Mucosa of stomach (tissue), 1 donor: ENCODE measurements at regions not wholly inside any gene's neighbourhood (a gene's known extent, or its start where the extent isn't known, plus 50 kb on each side); places are given as distances from the start of the nearest gene placed in this dataset.
"Not testable (repeated sequence)": the region's sequence is repeated elsewhere in the genome, so short reads cannot be mapped to it uniquely, and the experiment has no call there.

Source experiments
- H3K27me3 ChIP-seq: one replicate; pipeline ENCODE4 v1.7.0; 2013; ENCODE audit warnings: mild to moderate bottlenecking, low read length; ENCODE audit not compliant: control insufficient read depth, insufficient read depth
- H3K36me3 ChIP-seq: one replicate; pipeline ENCODE4 v1.7.0; 2013; ENCODE audit warnings: low read length; ENCODE audit not compliant: control insufficient read depth, insufficient read depth
- H3K4me1 ChIP-seq: one replicate; pipeline ENCODE4 v1.7.0; 2013; ENCODE audit warnings: mild to moderate bottlenecking, low read length; ENCODE audit not compliant: control insufficient read depth, insufficient read depth
- H3K4me3 ChIP-seq: one replicate; pipeline ENCODE4 v1.7.0; 2013; ENCODE audit warnings: low read length
- H3K9ac ChIP-seq: one replicate; pipeline ENCODE4 v1.7.0; 2013; ENCODE audit warnings: mild to moderate bottlenecking, low read length, moderate library complexity
- H3K9me3 ChIP-seq: one replicate; pipeline ENCODE4 v1.7.0; 2013; ENCODE audit warnings: mild to moderate bottlenecking, low read length, moderate library complexity; ENCODE audit not compliant: control insufficient read depth
- donor health status: Pancreatic carcinoma.

GRCh38 chr14:85023866-85024265 is 506.1 kb upstream of the FLRT2 start:
- not testable (repeated sequence) for H3K4me1 ChIP-seq, H3K36me3 ChIP-seq, H3K4me3 ChIP-seq, H3K9ac ChIP-seq, H3K9me3 ChIP-seq, H3K27me3 ChIP-seq

DNA sequence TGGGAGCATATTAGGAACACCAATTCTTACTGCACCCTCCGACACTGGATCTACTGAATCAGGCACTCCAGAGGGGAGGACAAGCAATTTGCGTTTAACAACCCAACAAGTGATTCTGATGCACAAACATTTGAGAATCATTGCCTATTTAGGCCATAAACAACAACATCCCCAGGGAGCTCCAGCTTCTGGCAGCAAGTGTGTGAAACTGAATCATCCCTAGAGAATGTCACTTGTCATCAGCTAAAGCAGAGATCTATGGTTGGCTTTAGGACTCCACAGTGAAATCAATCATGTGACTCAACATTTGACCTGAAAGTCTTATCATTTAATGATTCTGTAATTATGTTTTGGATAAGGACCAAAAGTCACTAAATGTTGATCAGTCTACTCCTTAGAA is 505.0 kb upstream of the FLRT2 start:
- Histone ChIP-seq H3K36me3 (no peaks in the 10 kb centered on the region), H3K9me3 (no peaks in the 10 kb centered on the region)

DNA sequence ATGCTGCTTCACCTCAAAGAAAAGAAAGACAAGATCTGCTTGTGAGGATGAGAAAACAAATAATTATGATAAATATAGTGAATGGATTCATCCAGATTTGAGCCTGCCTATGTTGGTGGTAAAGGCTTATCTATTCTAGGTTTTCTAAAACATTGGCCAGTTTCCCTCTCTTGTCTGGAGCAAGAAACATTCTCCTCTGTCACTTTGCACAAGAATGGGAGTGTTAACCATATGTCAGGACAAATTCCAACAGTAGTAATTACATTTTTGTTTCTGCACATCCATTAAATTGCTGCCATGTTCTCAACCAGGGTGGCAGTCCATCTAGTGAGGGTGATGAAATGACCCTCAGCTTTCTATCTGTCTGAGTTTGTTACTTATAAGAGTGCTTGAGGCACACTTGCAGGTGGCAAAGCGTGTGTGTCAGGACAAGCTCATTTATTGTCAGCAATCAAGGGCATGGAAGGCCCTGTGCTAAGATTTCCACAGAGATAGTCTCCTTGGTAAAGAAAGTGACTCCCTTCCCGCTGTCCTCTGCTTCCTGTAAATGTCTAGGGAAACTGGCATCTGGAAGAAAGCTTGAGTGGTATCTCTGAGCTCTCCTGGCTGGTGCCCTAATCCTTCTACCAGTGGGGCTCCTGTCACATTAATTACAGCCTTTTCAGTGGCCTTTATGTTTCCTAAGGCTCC is 502.1 kb upstream of the FLRT2 start:
- Histone ChIP-seq H3K9me3 (no peaks in the 10 kb centered on the region), H3K36me3 (no peaks in the 10 kb centered on the region), H3K27me3 (no peaks in the 10 kb centered on the region), H3K4me3 (no peak overlapping the region), H3K4me1 (no peaks in the 10 kb centered on the region), H3K9ac (no peak overlapping the region)

More for the DNA sequence above, 505.0 kb upstream of the FLRT2 start:
- no peak overlapping the region for H3K4me3 ChIP-seq
- H3K27me3 ChIP-seq = no peaks in the 10 kb centered on the region
- no peak overlapping the region for H3K9ac ChIP-seq
- H3K4me1 ChIP-seq = no peaks in the 10 kb centered on the region

DNA sequence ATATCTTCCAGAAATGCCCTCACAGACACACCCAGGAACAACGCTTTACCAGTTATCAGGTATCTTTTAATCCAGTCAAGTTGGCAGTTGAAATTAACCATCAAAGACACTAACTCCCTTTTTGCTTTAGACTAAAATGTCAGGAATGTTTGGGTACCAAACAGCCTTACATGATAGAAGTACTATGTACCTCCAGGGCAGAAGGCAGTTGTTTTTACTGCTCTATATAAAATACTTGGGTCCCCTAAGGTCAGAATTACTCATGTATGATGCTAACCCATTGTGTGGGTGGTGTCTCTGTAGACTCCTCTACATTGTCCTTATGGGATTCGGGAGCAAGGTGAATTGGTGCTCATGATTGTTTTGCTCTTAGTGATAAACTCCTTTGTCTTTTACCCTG is 492.5 kb upstream of the FLRT2 start:
- Histone ChIP-seq H3K9ac (no peak overlapping the region), H3K27me3 (no peaks in the 10 kb centered on the region), H3K4me1 (no peaks in the 10 kb centered on the region), H3K36me3 (no peaks in the 10 kb centered on the region), H3K9me3 (no peaks in the 10 kb centered on the region), H3K4me3 (no peak overlapping the region)

- H3K9me3 ChIP-seq = no peaks in the 10 kb centered on the region
- no peak overlapping the region for H3K4me3 ChIP-seq
- H3K9ac ChIP-seq = no peak overlapping the region
- H3K36me3 ChIP-seq = no peaks in the 10 kb centered on the region
- no peaks in the 10 kb centered on the region for H3K27me3 ChIP-seq
- no peaks in the 10 kb centered on the region for H3K4me1 ChIP-seq
Observed at GRCh38 chr14:85038526-85039352, 491.2 kb upstream of the FLRT2 start.

GRCh38 chr14:85039353-85039626 is 490.7 kb upstream of the FLRT2 start:
- no peaks in the 10 kb centered on the region for H3K4me1 ChIP-seq
- H3K36me3 ChIP-seq = no peaks in the 10 kb centered on the region
- H3K27me3 ChIP-seq = no peaks in the 10 kb centered on the region
- H3K4me3 ChIP-seq = no peak overlapping the region
- no peaks in the 10 kb centered on the region for H3K9me3 ChIP-seq
- no peak overlapping the region for H3K9ac ChIP-seq

DNA sequence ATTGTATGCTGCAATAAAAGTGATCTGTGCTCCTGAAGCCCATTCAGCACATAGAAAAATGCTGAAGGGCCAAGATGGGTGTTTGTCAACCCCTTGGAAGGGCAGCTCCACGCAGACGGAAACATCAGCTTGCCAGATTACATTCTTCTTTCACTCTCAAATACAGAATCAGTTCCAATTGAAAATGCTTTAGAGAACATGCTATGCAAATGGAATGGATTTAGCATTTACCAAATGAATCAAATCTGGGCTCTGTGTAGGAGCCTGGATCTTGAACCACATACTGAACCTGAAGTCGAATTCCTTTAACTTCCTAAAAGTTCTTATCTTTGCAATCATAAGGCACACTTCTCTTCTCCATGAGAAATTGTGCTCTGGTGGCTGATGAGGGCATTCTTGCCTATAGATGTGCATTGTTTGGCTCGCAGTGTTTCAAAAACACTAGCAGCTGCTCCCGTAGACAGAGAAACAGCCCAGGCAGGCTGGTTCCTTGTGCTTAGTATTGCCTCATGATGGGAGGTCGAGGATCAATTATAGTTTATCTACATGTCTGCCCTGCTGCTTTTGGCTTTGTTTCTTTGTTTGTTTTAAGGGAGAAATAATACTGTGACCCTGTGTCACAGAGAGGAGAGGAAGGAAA is 489.8 kb upstream of the FLRT2 start:
- Histone ChIP-seq H3K36me3 (no peaks in the 10 kb centered on the region), H3K4me3 (no peak overlapping the region), H3K4me1 (no peaks in the 10 kb centered on the region), H3K27me3 (no peaks in the 10 kb centered on the region), H3K9me3 (no peaks in the 10 kb centered on the region), H3K9ac (no peak overlapping the region)

DNA sequence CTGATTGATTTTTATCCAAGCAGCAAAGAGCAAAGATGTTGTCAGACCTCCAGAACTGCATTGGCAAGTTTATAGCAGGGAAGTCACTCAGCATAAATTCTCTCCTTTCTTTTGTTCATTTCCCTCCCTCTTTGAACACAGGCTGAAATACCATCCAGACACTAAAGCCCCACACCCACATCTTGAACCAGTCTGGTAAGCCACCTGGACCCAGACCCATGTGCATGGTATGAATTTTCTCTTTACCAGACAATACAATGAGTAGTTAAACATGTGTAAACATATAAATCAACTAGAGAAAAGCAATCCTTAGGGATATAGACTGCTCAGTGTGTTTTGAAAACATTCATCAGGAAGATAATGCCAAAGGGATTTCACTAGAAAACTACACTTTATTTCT is 488.3 kb upstream of the FLRT2 start:
- Histone ChIP-seq H3K27me3 (no peaks in the 10 kb centered on the region), H3K9ac (no peak overlapping the region), H3K36me3 (no peaks in the 10 kb centered on the region), H3K9me3 (no peaks in the 10 kb centered on the region), H3K4me1 (no peaks in the 10 kb centered on the region), H3K4me3 (no peak overlapping the region)

DNA sequence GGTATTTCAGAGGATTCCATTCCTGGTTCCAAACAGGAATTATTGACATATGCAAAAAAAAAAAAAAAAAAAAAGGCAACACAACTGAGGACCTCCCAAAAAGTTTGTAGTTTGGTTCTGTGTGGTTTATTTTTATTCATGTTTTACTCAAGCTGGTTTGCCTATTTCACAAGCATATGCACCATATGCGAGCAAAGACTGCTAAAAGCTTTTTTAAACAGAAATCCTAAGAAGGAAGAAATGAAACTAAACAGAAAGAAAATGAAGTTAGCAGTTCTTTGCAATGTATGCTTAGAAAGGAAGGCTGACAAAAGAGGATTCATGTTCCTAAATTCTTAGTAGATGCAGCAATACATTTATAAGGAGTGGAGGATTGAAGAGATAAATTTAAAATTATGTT is 487.6 kb upstream of the FLRT2 start:
- Histone ChIP-seq H3K9ac (no peak overlapping the region), H3K4me3 (no peak overlapping the region), H3K9me3 (no peaks in the 10 kb centered on the region), H3K4me1 (no peaks in the 10 kb centered on the region), H3K36me3 (no peaks in the 10 kb centered on the region), H3K27me3 (no peaks in the 10 kb centered on the region)

GRCh38 chr14:85050180-85050579 is 479.8 kb upstream of the FLRT2 start:
- no peaks in the 10 kb centered on the region for H3K27me3 ChIP-seq
- H3K9ac ChIP-seq = no peak overlapping the region
- H3K9me3 ChIP-seq = no peaks in the 10 kb centered on the region
- no peak overlapping the region for H3K4me3 ChIP-seq
- H3K36me3 ChIP-seq = no peaks in the 10 kb centered on the region
- no peaks in the 10 kb centered on the region for H3K4me1 ChIP-seq

DNA sequence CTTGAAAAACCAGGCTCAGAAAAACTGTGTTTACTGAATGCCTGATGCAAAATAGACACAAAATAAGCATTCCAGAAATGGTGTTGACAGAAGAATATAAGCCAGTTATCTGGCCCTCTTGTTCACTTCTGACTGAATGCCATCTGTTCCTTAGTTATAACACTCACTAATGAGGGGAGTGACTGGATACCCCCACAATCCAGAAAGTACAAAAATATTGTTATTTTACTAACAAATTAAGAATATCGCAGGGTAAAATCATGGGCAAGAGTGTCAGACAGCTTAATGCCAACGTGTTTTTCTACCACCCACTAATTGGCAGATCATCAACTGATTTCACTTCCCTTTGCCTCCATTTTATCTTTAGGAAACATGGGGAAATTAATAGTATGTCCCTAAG is 477.3 kb upstream of the FLRT2 start:
- Histone ChIP-seq H3K4me3 (no peak overlapping the region), H3K9ac (no peak overlapping the region), H3K9me3 (no peaks in the 10 kb centered on the region)

GRCh38 chr14:85054178-85054577 is 475.8 kb upstream of the FLRT2 start:
- Histone ChIP-seq H3K36me3 (no peaks in the 10 kb centered on the region), H3K9me3 (no peaks in the 10 kb centered on the region), H3K4me3 (no peak overlapping the region), H3K4me1 (no peaks in the 10 kb centered on the region), H3K9ac (no peak overlapping the region), H3K27me3 (no peaks in the 10 kb centered on the region)

More for the DNA sequence above, 477.3 kb upstream of the FLRT2 start:
- H3K27me3 ChIP-seq = no peaks in the 10 kb centered on the region
- no peaks in the 10 kb centered on the region for H3K36me3 ChIP-seq
- no peaks in the 10 kb centered on the region for H3K4me1 ChIP-seq
